OCI-LY1 (cell line): ENCODE measurements at regions not wholly inside any gene's neighbourhood (a gene's known extent, or its start where the extent isn't known, plus 50 kb on each side); places are given as distances from the start of the nearest gene placed in this dataset.

Source experiments
- H2AFZ ChIP-seq: fragments of 200-600 bp; sonication (generic), shearing (Covaris generic); 2 replicates; pipeline ENCODE4 v1.6.0; 2014; ENCODE audit warnings: antibody characterized with exemption, mild to moderate bottlenecking, low read length
- H3F3A ChIP-seq: fragments of 200-600 bp; sonication (generic), shearing (Covaris generic); 2 replicates; pipeline ENCODE4 v1.6.0; 2014; ENCODE audit warnings: mild to moderate bottlenecking, antibody characterized with exemption, low read length, moderate library complexity; ENCODE audit not compliant: insufficient read depth
- H3K27ac ChIP-seq: fragments of 200-600 bp; sonication (generic); 2 replicates; pipeline ENCODE4 v1.5.1; 2014; ENCODE audit warnings: low read length, mixed run types, mild to moderate bottlenecking, low read depth; ENCODE audit not compliant: poor library complexity, severe bottlenecking
- H3K27me3 ChIP-seq: fragments of 200-600 bp; sonication (generic); 2 replicates; pipeline ENCODE4 v1.6.0; 2014; ENCODE audit warnings: antibody characterized with exemption, mild to moderate bottlenecking, low read length, moderate library complexity; ENCODE audit not compliant: insufficient read depth
- H3K36me3 ChIP-seq: fragments of 200-600 bp; sonication (generic); 2 replicates; pipeline ENCODE4 v1.6.1; 2014; ENCODE audit warnings: mild to moderate bottlenecking, antibody characterized with exemption, low read length, moderate library complexity, mixed read lengths; ENCODE audit not compliant: insufficient read depth
- H3K4me1 ChIP-seq: fragments of 200-600 bp; sonication (generic); 2 replicates; pipeline ENCODE4 v1.5.1; 2014; ENCODE audit warnings: mild to moderate bottlenecking, low read length, moderate library complexity; ENCODE audit not compliant: insufficient read depth, severe bottlenecking
- H3K4me2 ChIP-seq: fragments of 200-600 bp; sonication (generic), shearing (Covaris generic); 2 replicates; pipeline ENCODE4 v1.6.1; 2014; ENCODE audit warnings: low read length
- H3K4me3 ChIP-seq: fragments of 200-600 bp; sonication (generic); 2 replicates; pipeline ENCODE4 v1.5.1; 2014; ENCODE audit warnings: low read length, low read depth, mild to moderate bottlenecking, mixed read lengths; ENCODE audit not compliant: poor library complexity, severe bottlenecking
- H3K79me2 ChIP-seq: fragments of 200-600 bp; shearing (Covaris generic); 2 replicates; pipeline ENCODE4 v1.6.1; 2016; ENCODE audit warnings: mixed run types, low read length, mixed read lengths; ENCODE audit not compliant: insufficient read depth
- H3K9ac ChIP-seq: fragments of 200-600 bp; sonication (generic), shearing (Covaris generic); 2 replicates; pipeline ENCODE4 v1.6.1; 2014; ENCODE audit warnings: mild to moderate bottlenecking, low read length, mixed read lengths
- H3K9me2 ChIP-seq: fragments of 200-600 bp; sonication (generic), shearing (Covaris generic); 2 replicates; pipeline ENCODE4 v1.6.1; 2014; ENCODE audit warnings: low read depth, mild to moderate bottlenecking, low read length, mixed read lengths
- H3K9me3 ChIP-seq: fragments of 200-600 bp; shearing (Covaris generic); 2 replicates; pipeline ENCODE4 v1.6.1; 2014; ENCODE audit warnings: low read length, mixed read lengths
- H4K20me1 ChIP-seq: fragments of 200-600 bp; sonication (generic), shearing (Covaris generic); 2 replicates; pipeline ENCODE4 v1.6.0; 2016; ENCODE audit warnings: mild to moderate bottlenecking, low read length; ENCODE audit not compliant: insufficient read depth
- EZH2 ChIP-seq: fragments of 200-600 bp; sonication (generic), shearing (Covaris generic); IDR thresholded peaks from 2 replicates; pipeline ENCODE4 v1.8.0; 2017; ENCODE audit warnings: borderline replicate concordance, mixed run types, mild to moderate bottlenecking, antibody characterized with exemption, low read length, moderate library complexity, mixed read lengths
- TF ChIP-seq, protein P1 (sequence below): fragments of 200-600 bp; sonication (generic), shearing (Covaris generic); IDR thresholded peaks from 2 replicates; pipeline ENCODE4 v1.5.1; 2017; ENCODE audit warnings: mild to moderate bottlenecking, antibody characterized with exemption, low read length, moderate library complexity, mixed read lengths

DNA sequence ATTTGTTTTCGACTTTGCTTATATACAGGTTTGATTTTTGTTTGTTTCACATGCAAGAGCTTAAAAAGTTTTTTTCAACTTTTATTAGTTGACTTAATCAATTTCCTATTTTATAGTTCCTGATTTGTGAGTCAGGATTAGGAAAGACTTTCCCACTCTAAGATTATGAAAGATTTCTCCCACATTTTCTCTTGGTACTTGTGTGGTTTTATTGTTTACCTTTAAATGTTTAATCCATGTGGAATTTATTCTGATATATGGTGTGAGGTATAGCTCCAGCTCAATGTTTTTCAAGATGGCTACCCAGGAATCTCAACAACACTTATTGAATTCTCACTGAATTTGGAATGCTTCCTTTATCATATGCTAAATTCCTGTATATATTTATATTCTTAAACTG, 117.8 kb upstream of the LGALSL start:
- Histone ChIP-seq H3K4me1 (peaks cover 3% of the 10 kb centered on the region), H3F3A (no peaks in the 10 kb centered on the region), H4K20me1 (no peaks in the 10 kb centered on the region), H3K27me3 (no peaks in the 10 kb centered on the region), H3K36me3 (no peaks in the 10 kb centered on the region), H3K4me3 (no peak overlapping the region), H2AFZ (no peak overlapping the region), H3K79me2 (no peaks in the 10 kb centered on the region), H3K9me2 (no peaks in the 10 kb centered on the region), H3K27ac (no peak overlapping the region), H3K9ac (no peak overlapping the region), H3K4me2 (no peak overlapping the region), H3K9me3 (no peaks in the 10 kb centered on the region)
- TF ChIP-seq, protein P1, sequence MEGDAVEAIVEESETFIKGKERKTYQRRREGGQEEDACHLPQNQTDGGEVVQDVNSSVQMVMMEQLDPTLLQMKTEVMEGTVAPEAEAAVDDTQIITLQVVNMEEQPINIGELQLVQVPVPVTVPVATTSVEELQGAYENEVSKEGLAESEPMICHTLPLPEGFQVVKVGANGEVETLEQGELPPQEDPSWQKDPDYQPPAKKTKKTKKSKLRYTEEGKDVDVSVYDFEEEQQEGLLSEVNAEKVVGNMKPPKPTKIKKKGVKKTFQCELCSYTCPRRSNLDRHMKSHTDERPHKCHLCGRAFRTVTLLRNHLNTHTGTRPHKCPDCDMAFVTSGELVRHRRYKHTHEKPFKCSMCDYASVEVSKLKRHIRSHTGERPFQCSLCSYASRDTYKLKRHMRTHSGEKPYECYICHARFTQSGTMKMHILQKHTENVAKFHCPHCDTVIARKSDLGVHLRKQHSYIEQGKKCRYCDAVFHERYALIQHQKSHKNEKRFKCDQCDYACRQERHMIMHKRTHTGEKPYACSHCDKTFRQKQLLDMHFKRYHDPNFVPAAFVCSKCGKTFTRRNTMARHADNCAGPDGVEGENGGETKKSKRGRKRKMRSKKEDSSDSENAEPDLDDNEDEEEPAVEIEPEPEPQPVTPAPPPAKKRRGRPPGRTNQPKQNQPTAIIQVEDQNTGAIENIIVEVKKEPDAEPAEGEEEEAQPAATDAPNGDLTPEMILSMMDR: no peak
- no peak for TF ChIP-seq EZH2

DNA sequence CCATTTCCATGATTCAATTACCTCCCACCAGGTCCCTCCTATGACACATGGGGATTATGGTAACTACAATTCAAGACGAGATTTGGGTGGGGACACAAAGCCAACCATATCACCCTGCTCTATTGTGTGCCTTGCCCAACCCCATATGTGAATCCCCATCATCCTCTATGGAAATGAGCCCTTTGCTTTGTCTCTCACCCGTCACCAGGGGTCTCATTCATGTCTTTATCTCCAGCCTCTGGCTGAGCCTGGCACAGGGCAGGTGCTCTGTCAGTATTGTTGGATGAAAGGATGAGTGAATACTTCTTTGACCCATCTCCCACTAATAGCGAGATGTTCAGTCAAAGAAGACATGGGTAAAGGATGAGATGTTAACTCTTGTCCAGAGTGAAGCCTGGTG, 116.6 kb upstream of the LGALSL start:
- H3K9me3 ChIP-seq: no peaks in the 10 kb centered on the region
- no peaks in the 10 kb centered on the region for H3K36me3 ChIP-seq
- no peak overlapping the region for H3K27ac ChIP-seq
- H3K9ac ChIP-seq: no peak overlapping the region
- TF ChIP-seq, protein P1: peak; percentile 19; the same call in 1 of the 2 replicates
- TF ChIP-seq EZH2: no peak
- no peaks in the 10 kb centered on the region for H3K79me2 ChIP-seq
- no peak overlapping the region for H3K4me2 ChIP-seq
- H4K20me1 ChIP-seq: no peaks in the 10 kb centered on the region
- H3K4me1 ChIP-seq: peaks cover 3% of the 10 kb centered on the region
- H3K9me2 ChIP-seq: no peaks in the 10 kb centered on the region
- H3K4me3 ChIP-seq: no peak overlapping the region
- no peaks in the 10 kb centered on the region for H3F3A ChIP-seq
- no peak overlapping the region for H2AFZ ChIP-seq
- H3K27me3 ChIP-seq: no peaks in the 10 kb centered on the region

DNA sequence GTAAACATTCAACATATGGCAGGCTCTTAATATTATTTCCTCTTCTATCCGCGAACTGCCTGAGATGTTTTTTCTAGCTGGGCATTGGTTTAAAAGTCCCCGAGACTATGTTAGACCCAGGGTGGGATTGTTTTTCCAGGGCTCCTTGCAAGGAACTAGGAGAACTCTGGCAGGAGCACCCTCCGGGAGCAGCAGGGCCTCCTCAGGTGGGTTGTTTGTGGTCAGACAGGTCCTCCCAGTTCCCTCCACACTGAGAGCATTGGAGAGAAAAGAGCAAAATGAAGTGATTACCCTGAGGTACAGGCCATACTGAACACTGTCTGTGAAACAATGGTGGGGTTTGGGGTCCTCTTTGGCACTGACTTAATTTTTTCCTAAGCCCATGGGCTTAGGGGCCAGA, 115.9 kb upstream of the LGALSL start:
- H4K20me1 ChIP-seq: no peaks in the 10 kb centered on the region
- peaks cover 3% of the 10 kb centered on the region for H3K4me1 ChIP-seq
- no peak overlapping the region for H3K27ac ChIP-seq
- H3F3A ChIP-seq: no peaks in the 10 kb centered on the region
- no peak overlapping the region for H3K4me2 ChIP-seq
- no peaks in the 10 kb centered on the region for H3K27me3 ChIP-seq
- H3K36me3 ChIP-seq: no peaks in the 10 kb centered on the region
- TF ChIP-seq EZH2: no peak
- TF ChIP-seq, protein P1: no peak
- no peak overlapping the region for H2AFZ ChIP-seq
- no peak overlapping the region for H3K9ac ChIP-seq
- no peak overlapping the region for H3K4me3 ChIP-seq
- no peaks in the 10 kb centered on the region for H3K79me2 ChIP-seq
- no peaks in the 10 kb centered on the region for H3K9me2 ChIP-seq
- H3K9me3 ChIP-seq: no peaks in the 10 kb centered on the region
